ENCODE measurements at regions not wholly inside any gene's neighbourhood (a gene's known extent, or its start where the extent isn't known, plus 50 kb on each side); places are given as distances from the start of the nearest gene placed in this dataset.

GRCh38 chr19:30881281-30881680, 468.0 kb downstream of the TSHZ3 start:
- TF ChIP-seq CTCF (IDR thresholded peaks at IDR 0.05) = no peak
- no peak for TF ChIP-seq EP300 (IDR thresholded peaks at IDR 0.05)

Data from tibial nerve (tissue), 4 donors.